ELF-1 (cell line): ENCODE measurements at regions not wholly inside any gene's neighbourhood (a gene's known extent, or its start where the extent isn't known, plus 50 kb on each side); places are given as distances from the start of the nearest gene placed in this dataset.
"Not testable (repeated sequence)": the region's sequence is repeated elsewhere in the genome, so short reads cannot be mapped to it uniquely, and the experiment has no call there.

ENCODE experiments used
- DNase-seq: peaks from one replicate; pipeline ENCODE4 v3.0.0-alpha.2; 2016; ENCODE audit warnings: low read depth, low spot score

- DNase-seq: no peak
Measured at GRCh38 chr7:8314566-8314965, 52.6 kb upstream of the ICA1 start.

DNA sequence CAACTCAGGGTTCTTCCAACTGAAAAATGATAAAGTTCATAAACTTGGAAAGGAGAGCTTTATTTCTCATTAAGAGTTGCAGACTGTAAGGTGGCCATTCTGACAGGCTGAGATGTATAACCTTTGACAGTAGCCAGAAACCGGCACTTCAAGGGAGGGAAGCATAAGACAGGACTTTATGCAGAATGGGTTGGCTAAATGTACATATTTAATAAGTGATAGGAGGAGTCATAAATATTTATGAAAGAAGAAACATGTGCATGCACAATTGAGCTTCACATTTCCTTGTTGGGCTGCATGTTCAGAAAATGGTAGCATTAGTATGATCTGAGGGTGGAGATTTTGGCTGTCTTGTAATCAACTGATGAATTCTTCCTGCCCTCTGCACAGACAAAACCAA, 57.1 kb upstream of the ICA1 start:
- no peak for DNase-seq

- no peak for DNase-seq
Measured at GRCh38 chr7:8320174-8320573, 58.2 kb upstream of the ICA1 start.

GRCh38 chr7:8321312-8321711, 59.3 kb upstream of the ICA1 start:
- DNase-seq: no peak

GRCh38 chr7:8322667-8323066, 60.7 kb upstream of the ICA1 start:
- no peak for DNase-seq

DNA sequence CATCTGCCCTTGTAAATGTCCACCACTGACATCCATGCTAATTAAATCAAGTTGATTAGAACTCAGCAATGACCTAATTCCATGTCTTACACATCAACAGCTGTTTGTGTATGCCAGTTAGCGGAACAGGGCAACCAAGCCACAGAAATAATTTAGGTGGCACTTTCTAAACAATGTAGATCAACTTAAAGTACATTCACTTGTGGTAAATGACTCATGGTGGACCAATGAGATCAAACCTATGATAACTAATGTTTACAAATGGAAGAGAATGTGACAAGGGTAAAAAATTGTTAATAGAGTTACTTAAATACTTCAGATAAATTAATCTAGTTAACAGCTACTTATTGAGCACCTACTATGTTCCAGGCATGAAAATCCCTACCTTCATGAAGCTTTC, 63.1 kb upstream of the ICA1 start:
- DNase-seq: no peak

DNA sequence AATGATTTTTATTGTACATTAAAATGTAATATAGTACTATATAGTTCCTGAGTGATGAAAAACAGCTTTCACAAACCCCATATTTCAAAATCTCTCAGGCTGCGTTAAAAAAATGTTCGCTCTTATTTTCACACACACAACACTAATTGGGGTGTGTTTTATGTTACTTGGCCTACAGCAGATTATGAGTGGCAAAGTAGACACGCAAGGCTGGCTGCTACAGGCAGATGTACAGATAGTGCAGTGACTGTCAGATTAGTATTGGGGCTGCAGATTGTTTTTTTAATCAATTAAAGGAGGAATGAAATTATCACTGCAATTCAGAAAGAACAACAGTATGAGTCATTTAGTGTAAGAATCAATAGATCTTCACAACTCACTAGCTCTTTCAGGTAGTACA, 65.2 kb upstream of the ICA1 start:
- DNase-seq: no peak

DNA sequence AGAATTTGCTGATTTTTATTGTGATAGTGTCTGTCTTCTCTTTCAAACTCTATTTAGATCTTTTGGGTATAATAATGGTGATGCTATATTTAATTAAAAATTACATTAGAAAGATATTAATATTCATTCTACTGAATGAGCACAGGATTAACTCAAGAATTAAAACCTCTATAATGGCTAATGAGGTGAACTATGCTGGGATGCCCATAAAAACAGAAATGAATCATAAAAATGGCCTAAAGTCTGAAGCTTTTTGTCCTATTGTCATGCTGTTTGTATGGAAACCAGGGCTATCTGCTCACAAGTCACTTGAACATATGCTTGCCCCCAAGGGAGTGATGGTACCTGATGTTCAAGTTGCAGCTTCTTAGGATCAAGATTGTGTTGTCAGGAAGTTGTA, 76.2 kb upstream of the ICA1 start:
- no peak for DNase-seq

DNA sequence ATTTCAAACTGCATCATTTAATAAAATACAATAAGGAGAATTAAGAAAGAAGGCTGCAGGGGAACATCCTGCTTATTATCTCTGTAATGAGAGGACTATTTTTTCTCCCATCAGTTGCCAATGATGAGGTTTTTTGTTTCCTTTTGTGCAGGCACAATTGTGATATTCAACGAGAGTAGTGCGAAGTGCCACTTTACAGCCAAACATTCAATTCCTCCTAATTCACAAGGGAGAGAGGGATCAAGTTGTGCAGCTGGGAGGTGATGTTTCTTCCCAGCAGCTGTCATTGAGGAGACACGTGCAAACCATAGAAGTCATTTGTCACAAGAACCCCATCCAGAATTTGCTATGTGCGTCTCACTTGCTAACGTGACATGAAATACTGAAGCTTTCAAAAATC, 81.6 kb upstream of the ICA1 start:
- DNase-seq: no peak

DNA sequence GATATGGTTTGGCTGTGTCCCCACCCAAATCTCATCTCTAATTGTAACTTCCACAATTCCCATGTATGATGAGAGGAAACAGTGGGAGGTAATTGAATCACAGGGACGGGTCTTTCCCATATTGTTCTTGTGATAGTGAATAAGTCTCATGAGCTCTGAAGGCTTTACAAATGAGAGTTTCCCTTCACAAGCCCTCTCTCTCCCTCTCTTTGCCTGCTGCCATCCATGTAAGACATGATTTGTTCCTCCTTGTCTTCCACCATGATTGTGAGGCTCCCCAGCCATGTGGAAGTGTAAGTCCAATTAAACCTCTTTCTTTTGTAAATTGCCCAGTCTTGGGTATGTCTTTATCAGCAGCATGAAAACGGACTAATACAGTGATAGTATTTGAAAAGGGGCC, 85.4 kb upstream of the ICA1 start:
- not testable (repeated sequence) for DNase-seq

- not testable (repeated sequence) for DNase-seq
Measured at GRCh38 chr7:8351654-8352053, 81.8 kb upstream of the NXPH1 start.

GRCh38 chr7:8353991-8354390, 79.4 kb upstream of the NXPH1 start:
- DNase-seq: no peak

DNA sequence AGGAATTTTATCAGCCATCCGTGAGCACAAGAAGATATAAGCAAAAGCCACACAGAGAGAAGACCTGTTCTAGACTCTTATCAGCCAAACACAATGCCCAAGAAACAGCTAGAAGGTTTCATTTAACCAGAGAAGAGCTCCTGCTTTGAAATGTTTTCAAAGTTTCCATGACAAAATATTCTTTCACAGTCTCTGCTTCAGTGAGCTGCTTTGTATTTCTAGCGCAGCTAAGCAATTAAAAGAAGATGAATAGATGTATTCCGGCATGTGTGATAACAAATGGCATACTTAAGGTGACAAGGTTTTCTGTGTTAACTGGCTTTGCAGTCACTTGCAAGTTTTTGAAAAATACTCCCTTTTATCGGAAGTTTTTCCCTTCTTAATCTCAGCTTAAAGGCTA, 78.9 kb upstream of the NXPH1 start:
- no peak for DNase-seq

DNA sequence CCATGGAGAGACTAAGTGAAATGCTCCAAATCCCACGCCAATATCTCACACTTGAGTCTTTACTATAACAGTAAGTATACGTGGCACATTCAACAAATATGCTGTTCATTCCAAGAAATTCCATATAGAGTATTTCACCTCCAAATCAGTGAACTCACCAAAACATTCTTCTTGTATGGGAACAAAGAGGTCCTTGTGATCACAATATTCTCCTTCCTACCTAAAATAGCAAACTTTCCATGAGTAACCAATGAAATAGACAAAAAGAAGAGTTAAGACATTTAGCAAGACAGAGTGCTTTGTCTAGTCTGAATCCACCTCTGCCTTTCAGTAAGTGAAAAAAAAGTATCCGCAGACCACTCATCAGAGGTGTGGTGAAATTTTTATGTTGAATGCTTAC, 77.3 kb upstream of the NXPH1 start:
- DNase-seq: no peak

DNA sequence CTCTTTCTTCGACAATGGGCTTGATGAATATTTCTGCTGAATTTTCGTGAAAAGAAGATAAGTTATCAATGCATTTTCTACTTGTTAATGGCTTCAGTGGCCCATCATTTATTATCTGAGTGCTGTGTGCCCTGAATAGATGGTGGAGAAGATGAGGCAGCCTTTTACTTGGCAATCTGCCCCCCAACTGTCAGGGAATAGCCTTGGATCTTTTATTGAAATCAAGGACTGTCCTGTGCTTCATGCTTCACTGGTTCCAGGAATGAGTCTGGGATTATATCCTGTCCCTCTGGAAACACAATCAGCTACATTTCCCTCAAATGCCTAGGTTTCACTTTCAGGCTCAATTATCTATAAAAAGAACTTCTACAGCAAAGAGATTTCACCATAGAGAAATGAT, 75.9 kb upstream of the NXPH1 start:
- DNase-seq: no peak

GRCh38 chr7:8360564-8361153, 72.8 kb upstream of the NXPH1 start:
- peak; percentile 4 for DNase-seq

DNA sequence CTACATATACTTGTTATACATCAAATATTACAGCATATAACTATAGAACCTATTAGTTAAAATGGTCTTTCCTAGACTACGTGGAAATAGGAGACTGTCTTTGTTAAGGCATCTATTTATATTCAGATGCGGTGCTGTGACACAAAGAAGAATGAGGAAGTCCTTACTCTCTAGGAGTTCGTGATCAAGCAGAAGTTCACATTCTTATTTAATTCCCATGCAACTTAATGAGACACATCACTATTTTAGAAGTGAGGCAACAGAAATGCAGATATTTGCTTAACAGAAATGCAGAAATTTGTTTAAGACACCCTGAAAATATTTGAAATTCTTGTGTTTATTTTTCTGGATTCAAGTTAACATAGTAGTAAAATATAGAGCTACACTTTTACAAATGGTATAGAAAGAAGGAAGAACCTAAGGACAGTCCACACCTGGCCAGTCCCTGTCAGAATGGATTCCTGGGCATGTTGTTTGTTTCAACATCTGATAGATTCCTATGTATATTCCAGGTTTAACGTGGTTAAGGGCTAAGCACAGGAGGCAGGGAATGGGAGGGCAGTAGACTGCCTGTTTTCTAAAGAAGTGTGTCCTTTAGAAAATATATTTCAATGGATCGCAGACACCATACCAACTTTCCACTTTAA, 70.6 kb upstream of the NXPH1 start:
- no peak for DNase-seq

DNA sequence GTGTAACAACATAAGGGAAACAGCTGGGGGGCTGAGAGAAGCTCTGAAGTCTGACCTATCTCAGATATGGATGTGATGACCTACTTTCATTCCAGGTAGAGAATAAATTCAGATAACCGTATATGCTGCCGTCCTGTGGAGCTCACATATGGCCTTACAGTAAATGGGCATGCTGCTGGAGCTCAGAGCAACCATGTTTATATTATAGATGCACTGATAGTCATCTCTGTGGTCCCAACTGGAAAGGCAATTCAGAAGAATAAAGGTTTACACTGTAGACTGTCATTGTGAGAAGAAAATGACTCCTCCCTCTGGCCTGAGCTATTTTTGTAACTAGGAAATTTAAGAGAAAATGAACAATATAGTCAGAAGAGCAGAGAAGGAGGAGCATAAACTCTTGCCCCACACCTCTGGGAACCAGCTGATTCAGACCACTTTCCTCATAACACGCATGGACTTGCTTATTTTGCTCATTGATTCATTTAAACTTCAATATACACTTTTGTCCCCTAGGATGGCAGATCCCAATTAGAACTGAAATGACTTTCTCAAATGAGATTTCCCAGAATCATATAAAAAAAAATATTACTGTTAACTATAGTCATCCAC, 69.9 kb upstream of the NXPH1 start:
- no peak for DNase-seq

DNA sequence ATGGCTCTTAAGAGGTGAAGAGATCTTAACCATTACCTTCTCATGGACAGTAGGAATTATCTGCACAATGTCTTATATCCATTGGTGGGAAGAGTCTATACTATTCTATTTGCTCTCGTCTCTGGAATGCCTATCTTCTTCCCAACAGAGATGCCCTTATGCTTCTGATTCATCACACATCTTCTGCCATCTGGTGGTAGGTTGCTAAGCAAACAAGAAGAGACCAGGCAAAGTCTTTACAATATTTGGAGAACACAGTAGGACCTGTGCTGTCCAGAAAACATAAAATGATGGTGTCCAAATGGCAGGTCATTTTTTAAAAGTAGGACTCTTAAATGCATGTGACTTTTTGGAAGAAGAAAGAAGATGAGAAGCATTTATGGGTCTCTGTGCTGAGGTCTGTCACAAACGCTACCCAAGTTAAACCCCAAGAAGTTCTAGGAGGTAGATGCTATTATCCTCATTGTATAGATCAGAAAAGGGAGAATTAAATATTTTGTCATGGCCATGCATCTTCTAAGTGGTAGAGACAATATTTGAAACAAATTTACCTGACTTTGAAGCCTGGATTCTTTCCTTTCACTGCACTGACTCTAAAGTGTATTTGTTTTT, 67.8 kb upstream of the NXPH1 start:
- DNase-seq: no peak

DNA sequence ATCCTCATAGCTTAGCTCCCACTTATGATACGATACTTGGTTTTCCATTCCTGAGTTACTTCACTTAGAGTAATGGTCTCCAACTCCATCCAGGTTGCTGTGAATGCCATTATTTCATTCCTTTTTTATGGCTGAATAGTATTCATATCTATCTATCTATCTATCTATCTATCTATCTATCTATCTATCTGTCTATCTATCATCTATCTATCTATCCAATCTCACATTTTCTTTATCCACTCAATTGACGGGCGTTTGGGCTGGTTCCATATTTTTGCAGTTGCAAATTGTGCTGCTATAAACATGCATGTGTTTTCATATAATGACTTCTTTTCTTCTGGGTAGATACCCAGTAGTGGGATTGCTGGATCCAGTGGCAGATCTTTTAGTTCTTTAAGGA, 65.4 kb upstream of the NXPH1 start:
- not testable (repeated sequence) for DNase-seq

- DNase-seq: peak; percentile 72
Measured at GRCh38 chr7:8371742-8372141, 61.7 kb upstream of the NXPH1 start.

DNA sequence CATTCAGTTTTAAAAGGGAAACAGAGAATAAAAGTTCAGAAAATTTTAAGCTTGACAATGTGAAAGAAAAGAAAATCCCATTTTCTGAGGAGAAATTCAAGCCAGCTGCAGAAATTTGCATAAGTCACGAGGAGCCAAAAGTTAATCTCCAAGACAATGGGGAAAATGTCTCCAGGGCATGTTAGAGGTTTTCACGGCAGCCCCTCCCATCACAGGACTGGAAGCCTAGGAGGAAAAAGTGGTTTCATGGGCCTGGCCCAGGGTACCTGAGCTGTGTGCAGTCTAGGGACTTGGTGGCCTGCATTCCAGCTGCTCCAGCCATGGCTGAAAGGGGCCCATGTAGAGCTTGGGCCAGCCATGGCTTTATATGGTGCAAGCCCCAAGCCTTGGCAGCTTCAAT, 59.6 kb upstream of the NXPH1 start:
- peak; percentile 29 for DNase-seq
